Adrenal gland (tissue), 9 donors: ENCODE measurements at regions not wholly inside any gene's neighbourhood (a gene's known extent, or its start where the extent isn't known, plus 50 kb on each side); places are given as distances from the start of the nearest gene placed in this dataset.

Source experiments
- DNase-seq, 7 donors: peaks; one replicate each; pipeline ENCODE4 v3.0.0-alpha.2; 2019 to 2020
- H3K27ac ChIP-seq, 5 donors: fragments of 200-600 bp; sonication (generic) in 4 of 5; 1 replicate in 3 of 5; 2 replicates in 2 of 5; pipeline versions ENCODE4 v1.5.1 to v1.8.0; 2016 to 2020; ENCODE audit warnings: mild to moderate bottlenecking in 1 of 5
- H3K27me3 ChIP-seq: fragments of 200-600 bp; 2 replicates; pipeline ENCODE4 v1.8.0; 2021
- H3K36me3 ChIP-seq, 2 donors: fragments of 200-600 bp; replicated peaks in 1 of 2; 1 replicate in 1 of 2; 2 replicates in 1 of 2; pipeline versions ENCODE4 v1.5.1 to v1.8.0; 2018 to 2022
- H3K4me1 ChIP-seq, 2 donors: fragments of 200-600 bp; replicated peaks in 1 of 2; 1 replicate in 1 of 2; 2 replicates in 1 of 2; pipeline versions ENCODE4 v1.5.1 to v1.8.0; 2018 to 2021
- H3K4me3 ChIP-seq, 4 donors: fragments of 200-600 bp; sonication (generic) in 3 of 4; one replicate each; pipeline ENCODE4 v1.5.1; 2016 to 2018
- H3K9me3 ChIP-seq, 3 donors: fragments of 200-600 bp; sonication (generic) in 1 of 3; replicated peaks in 1 of 3; 1 replicate in 2 of 3; 2 replicates in 1 of 3; pipeline versions ENCODE4 v1.5.1 to v1.8.0; 2016 to 2021
- CTCF ChIP-seq, 6 experiments: fragments of 450-650 bp in 4 of 6; fragments of 200-600 bp in 2 of 6; sonication (generic) in 1 of 6; IDR thresholded peaks; 1 replicate in 5 of 6; 2 replicates in 1 of 6; pipeline versions ENCODE4 v1.5.1 to v1.8.0; 2016 to 2021; ENCODE audit warnings: antibody characterized with exemption in 6 of 6, mild to moderate bottlenecking in 2 of 6, moderate library complexity in 1 of 6
- POLR2A ChIP-seq, 2 donors: fragments of 450-650 bp; IDR thresholded peaks; one replicate each; pipeline ENCODE4 v1.6.1; 2017; ENCODE audit warnings: antibody characterized with exemption in 2 of 2, mild to moderate bottlenecking in 2 of 2, moderate library complexity in 1 of 2
- WGBS, 4 donors: extraction: QIAGEN DNeasy Blood & Tissue Kit in 2 of 4; methylation state at CpG; one replicate each; pipeline versions ENCODE4 v1.1.5 to v1.1.7; 2013 to 2017; 5-methylcytosine and 5-hydroxymethylcytosine counted together
- intact Hi-C, 2 donors: fragments of 100-400 bp; cut with DNase I; formaldehyde crosslinking; loops; one replicate each; pipeline versions ENCODE4 v1.14.1 to v1.15.0; 2022 to 2023
- donor health status: healthy with polysubstance abuse.
- donor health status: Bipolar disorder and iron deficiency.
- donor health status: DM: yes; HTN: yes; CAD: no.
- donor health status: DM: no; HTN: no; CAD: no.
- donor health status: DM: no; HTN: no; CAD: no.

- no peak for DNase-seq
- H3K36me3 ChIP-seq, result no peaks in the 10 kb centered on the region
- H3K4me3 ChIP-seq, result no peak overlapping the region
- WGBS, 4 donors, result 75 to 87% (median 80%) methylated on average over 5 of the region's 5 CpGs
- H3K4me1 ChIP-seq, result no peaks in the 10 kb centered on the region
- no peak overlapping the region for H3K27ac ChIP-seq
- TF ChIP-seq POLR2A (IDR thresholded peaks at IDR 0.05) (no peak), CTCF (IDR thresholded peaks at IDR 0.05) (no peak)
- intact Hi-C loops, result no loop called here
- no peaks in the 10 kb centered on the region for H3K27me3 ChIP-seq
- H3K9me3 ChIP-seq, result no peaks in the 10 kb centered on the region
Observed at GRCh38 chr2:36146765-36147164, 208.8 kb upstream of the CRIM1 start.

- no peak overlapping the region for H3K4me3 ChIP-seq
- H3K4me1 ChIP-seq, result no peaks in the 10 kb centered on the region
- H3K9me3 ChIP-seq, result no peaks in the 10 kb centered on the region
- no peak overlapping the region for H3K27ac ChIP-seq
- no peak for DNase-seq
- no peaks in the 10 kb centered on the region for H3K27me3 ChIP-seq
- TF ChIP-seq CTCF (IDR thresholded peaks at IDR 0.05) (no peak), POLR2A (IDR thresholded peaks at IDR 0.05) (no peak)
- no peaks in the 10 kb centered on the region for H3K36me3 ChIP-seq
- intact Hi-C loops, result no loop called here
Observed at GRCh38 chr2:36140391-36140790, 215.2 kb upstream of the CRIM1 start.

GRCh38 chr2:36137612-36138011 is 218.0 kb upstream of the CRIM1 start:
- H3K4me3 ChIP-seq, result no peak overlapping the region
- no peaks in the 10 kb centered on the region for H3K27me3 ChIP-seq
- H3K4me1 ChIP-seq, result no peaks in the 10 kb centered on the region
- no peak overlapping the region for H3K27ac ChIP-seq
- H3K9me3 ChIP-seq, result no peaks in the 10 kb centered on the region
- WGBS, 4 donors, result 58 to 61% (median 60%) methylated on average over 3 of the region's 3 CpGs
- DNase-seq, result no peak
- intact Hi-C loops, result no loop called here
- TF ChIP-seq CTCF (IDR thresholded peaks at IDR 0.05), result no peak
- no peak for TF ChIP-seq POLR2A (IDR thresholded peaks at IDR 0.05)
- no peaks in the 10 kb centered on the region for H3K36me3 ChIP-seq

GRCh38 chr2:36134281-36134680 is 221.3 kb upstream of the CRIM1 start:
- Histone ChIP-seq H3K9me3 (no peaks in the 10 kb centered on the region), H3K27ac (no peak overlapping the region), H3K4me1 (no peaks in the 10 kb centered on the region), H3K4me3 (no peak overlapping the region), H3K27me3 (no peaks in the 10 kb centered on the region), H3K36me3 (no peaks in the 10 kb centered on the region)
- intact Hi-C loops, result no loop called here
- TF ChIP-seq POLR2A (IDR thresholded peaks at IDR 0.05) (no peak), CTCF (IDR thresholded peaks at IDR 0.05) (no peak)
- DNase-seq, result no peak
